ENCODE measurements at regions not wholly inside any gene's neighbourhood (a gene's known extent, or its start where the extent isn't known, plus 50 kb on each side); places are given as distances from the start of the nearest gene placed in this dataset.

DNA sequence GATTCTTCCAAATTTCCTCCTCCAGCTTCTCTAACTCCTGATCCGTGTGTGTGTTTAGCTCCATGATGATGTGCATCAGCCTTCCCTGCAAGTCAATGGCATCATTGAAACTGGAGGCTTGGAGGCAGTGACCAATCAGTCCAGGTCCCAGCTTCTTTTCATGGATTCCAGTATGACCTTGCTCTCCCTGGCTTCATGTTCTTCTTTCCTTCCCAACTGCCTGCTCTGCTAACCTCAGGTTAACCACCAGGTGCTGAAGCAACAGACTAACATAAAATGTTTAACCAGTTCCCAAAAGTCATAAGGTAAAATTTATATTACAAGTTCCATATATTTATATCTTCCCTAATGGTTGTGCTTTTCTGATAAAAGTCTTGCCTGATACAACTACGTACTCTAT, 512.8 kb upstream of the EPHA7 start:
- Histone ChIP-seq H3K9me3 (ENCODE audit: insufficient read depth, low read length) (no peaks in the 10 kb centered on the region), H3K36me3 (ENCODE audit: insufficient read depth, insufficient read length, low read length) (no peaks in the 10 kb centered on the region), H3K27me3 (ENCODE audit: insufficient read depth, insufficient read length) (no peaks in the 10 kb centered on the region), H3K9ac (ENCODE audit: insufficient read length, low read depth) (no peak overlapping the region), H3K4me3 (ENCODE audit: insufficient read length, low read depth) (no peak overlapping the region), H3K4me1 (ENCODE audit: insufficient read depth, insufficient read length) (no peaks in the 10 kb centered on the region)
- TF ChIP-seq SUZ12 (IDR thresholded peaks at IDR 0.05; ENCODE audit: extremely low read depth, insufficient read depth, insufficient read length) (no peak), ZNF274 (IDR thresholded peaks at IDR 0.05; ENCODE audit: low read depth, low read length) (no peak)
- no peak for DNase-seq (ENCODE audit: low read depth, low spot score)

GRCh38 chr6:93927731-93928130, 508.4 kb upstream of the EPHA7 start:
- Histone ChIP-seq H3K9me3 (ENCODE audit: insufficient read depth, low read length) (no peaks in the 10 kb centered on the region), H3K27me3 (ENCODE audit: insufficient read depth, insufficient read length) (no peaks in the 10 kb centered on the region), H3K9ac (ENCODE audit: insufficient read length, low read depth) (no peak overlapping the region), H3K4me3 (ENCODE audit: insufficient read length, low read depth) (no peak overlapping the region), H3K4me1 (ENCODE audit: insufficient read depth, insufficient read length) (no peaks in the 10 kb centered on the region), H3K36me3 (ENCODE audit: insufficient read depth, insufficient read length, low read length) (no peaks in the 10 kb centered on the region)
- no peak for DNase-seq (ENCODE audit: low read depth, low spot score)
- TF ChIP-seq ZNF274 (IDR thresholded peaks at IDR 0.05; ENCODE audit: low read depth, low read length) (no peak), YY1 (IDR thresholded peaks at IDR 0.05; ENCODE audit: insufficient read depth, insufficient read length) (no peak), SUZ12 (IDR thresholded peaks at IDR 0.05; ENCODE audit: extremely low read depth, insufficient read depth, insufficient read length) (no peak)

- no peak for DNase-seq (ENCODE audit: low read depth, low spot score)
- no peaks in the 10 kb centered on the region for H3K4me1 ChIP-seq (ENCODE audit: insufficient read depth, insufficient read length)
- no peak overlapping the region for H3K4me3 ChIP-seq (ENCODE audit: insufficient read length, low read depth)
- no peaks in the 10 kb centered on the region for H3K9me3 ChIP-seq (ENCODE audit: insufficient read depth, low read length)
- no peaks in the 10 kb centered on the region for H3K36me3 ChIP-seq (ENCODE audit: insufficient read depth, insufficient read length, low read length)
- no peak overlapping the region for H3K9ac ChIP-seq (ENCODE audit: insufficient read length, low read depth)
- no peak for TF ChIP-seq YY1 (IDR thresholded peaks at IDR 0.05; ENCODE audit: insufficient read depth, insufficient read length)
- TF ChIP-seq ZNF274 (IDR thresholded peaks at IDR 0.05; ENCODE audit: low read depth, low read length) = no peak
- TF ChIP-seq SUZ12 (IDR thresholded peaks at IDR 0.05; ENCODE audit: extremely low read depth, insufficient read depth, insufficient read length) = no peak
- no peaks in the 10 kb centered on the region for H3K27me3 ChIP-seq (ENCODE audit: insufficient read depth, insufficient read length)
Observed at GRCh38 chr6:93919365-93919764, 500.0 kb upstream of the EPHA7 start.

- no peak for DNase-seq (ENCODE audit: low read depth, low spot score)
- Histone ChIP-seq H3K4me3 (ENCODE audit: insufficient read length, low read depth) (no peak overlapping the region), H3K36me3 (ENCODE audit: insufficient read depth, insufficient read length, low read length) (no peaks in the 10 kb centered on the region), H3K4me1 (ENCODE audit: insufficient read depth, insufficient read length) (no peaks in the 10 kb centered on the region), H3K9ac (ENCODE audit: insufficient read length, low read depth) (no peak overlapping the region), H3K9me3 (ENCODE audit: insufficient read depth, low read length) (no peaks in the 10 kb centered on the region), H3K27me3 (ENCODE audit: insufficient read depth, insufficient read length) (no peaks in the 10 kb centered on the region)
- TF ChIP-seq YY1 (IDR thresholded peaks at IDR 0.05; ENCODE audit: insufficient read depth, insufficient read length) (no peak), ZNF274 (IDR thresholded peaks at IDR 0.05; ENCODE audit: low read depth, low read length) (no peak), SUZ12 (IDR thresholded peaks at IDR 0.05; ENCODE audit: extremely low read depth, insufficient read depth, insufficient read length) (no peak)
Observed at GRCh38 chr6:93918258-93918657, 498.9 kb upstream of the EPHA7 start.

GRCh38 chr6:93917216-93917615, 497.9 kb upstream of the EPHA7 start:
- no peaks in the 10 kb centered on the region for H3K4me1 ChIP-seq (ENCODE audit: insufficient read depth, insufficient read length)
- no peak for DNase-seq (ENCODE audit: low read depth, low spot score)
- no peaks in the 10 kb centered on the region for H3K36me3 ChIP-seq (ENCODE audit: insufficient read depth, insufficient read length, low read length)

DNA sequence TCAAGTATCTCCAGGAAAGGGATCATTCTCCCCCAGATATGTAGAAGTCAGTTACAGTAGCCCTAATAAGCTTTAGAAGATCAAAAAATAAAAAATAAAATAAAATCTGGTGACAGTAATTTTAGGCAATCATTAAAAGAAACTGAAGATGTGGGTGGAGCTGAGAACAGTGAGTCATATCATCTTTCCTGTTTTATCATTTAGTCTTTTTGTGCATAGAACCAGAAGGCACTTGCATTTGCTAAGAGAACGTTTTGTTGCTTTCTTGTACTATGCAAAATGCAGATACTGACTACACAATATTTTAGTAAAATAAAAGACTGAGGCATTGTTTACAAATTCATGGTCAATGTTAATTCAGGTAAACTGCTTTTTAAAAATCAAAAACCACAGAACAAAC, 497.4 kb upstream of the EPHA7 start:
- DNase-seq (ENCODE audit: low read depth, low spot score) = no peak
- H3K27me3 ChIP-seq (ENCODE audit: insufficient read depth, insufficient read length) = no peaks in the 10 kb centered on the region
- TF ChIP-seq ZNF274 (IDR thresholded peaks at IDR 0.05; ENCODE audit: low read depth, low read length) (no peak), SUZ12 (IDR thresholded peaks at IDR 0.05; ENCODE audit: extremely low read depth, insufficient read depth, insufficient read length) (no peak), YY1 (IDR thresholded peaks at IDR 0.05; ENCODE audit: insufficient read depth, insufficient read length) (no peak)
- H3K4me3 ChIP-seq (ENCODE audit: insufficient read length, low read depth) = no peak overlapping the region
- H3K9me3 ChIP-seq (ENCODE audit: insufficient read depth, low read length) = no peaks in the 10 kb centered on the region
- H3K9ac ChIP-seq (ENCODE audit: insufficient read length, low read depth) = no peak overlapping the region
- no peaks in the 10 kb centered on the region for H3K4me1 ChIP-seq (ENCODE audit: insufficient read depth, insufficient read length)
- H3K36me3 ChIP-seq (ENCODE audit: insufficient read depth, insufficient read length, low read length) = no peaks in the 10 kb centered on the region

More at GRCh38 chr6:93917216-93917615, 497.9 kb upstream of the EPHA7 start:
- no peak for TF ChIP-seq ZNF274 (IDR thresholded peaks at IDR 0.05; ENCODE audit: low read depth, low read length)
- TF ChIP-seq YY1 (IDR thresholded peaks at IDR 0.05; ENCODE audit: insufficient read depth, insufficient read length) = no peak
- no peak for TF ChIP-seq SUZ12 (IDR thresholded peaks at IDR 0.05; ENCODE audit: extremely low read depth, insufficient read depth, insufficient read length)
- Histone ChIP-seq H3K9me3 (ENCODE audit: insufficient read depth, low read length) (no peaks in the 10 kb centered on the region), H3K9ac (ENCODE audit: insufficient read length, low read depth) (no peak overlapping the region), H3K4me3 (ENCODE audit: insufficient read length, low read depth) (no peak overlapping the region), H3K27me3 (ENCODE audit: insufficient read depth, insufficient read length) (no peaks in the 10 kb centered on the region)

GRCh38 chr6:93915961-93916360, 496.6 kb upstream of the EPHA7 start:
- Histone ChIP-seq H3K4me1 (ENCODE audit: insufficient read depth, insufficient read length) (no peaks in the 10 kb centered on the region), H3K9me3 (ENCODE audit: insufficient read depth, low read length) (no peaks in the 10 kb centered on the region), H3K27me3 (ENCODE audit: insufficient read depth, insufficient read length) (no peaks in the 10 kb centered on the region), H3K36me3 (ENCODE audit: insufficient read depth, insufficient read length, low read length) (no peaks in the 10 kb centered on the region), H3K4me3 (ENCODE audit: insufficient read length, low read depth) (no peak overlapping the region), H3K9ac (ENCODE audit: insufficient read length, low read depth) (no peak overlapping the region)
- no peak for DNase-seq (ENCODE audit: low read depth, low spot score)
- no peak for TF ChIP-seq ZNF274 (IDR thresholded peaks at IDR 0.05; ENCODE audit: low read depth, low read length)
- TF ChIP-seq SUZ12 (IDR thresholded peaks at IDR 0.05; ENCODE audit: extremely low read depth, insufficient read depth, insufficient read length) = no peak
- no peak for TF ChIP-seq YY1 (IDR thresholded peaks at IDR 0.05; ENCODE audit: insufficient read depth, insufficient read length)

GRCh38 chr6:93902517-93902916, 483.2 kb upstream of the EPHA7 start:
- TF ChIP-seq YY1 (IDR thresholded peaks at IDR 0.05; ENCODE audit: insufficient read depth, insufficient read length) = no peak
- TF ChIP-seq SUZ12 (IDR thresholded peaks at IDR 0.05; ENCODE audit: extremely low read depth, insufficient read depth, insufficient read length) = no peak
- no peak for TF ChIP-seq ZNF274 (IDR thresholded peaks at IDR 0.05; ENCODE audit: low read depth, low read length)
- Histone ChIP-seq H3K4me1 (ENCODE audit: insufficient read depth, insufficient read length) (no peaks in the 10 kb centered on the region), H3K36me3 (ENCODE audit: insufficient read depth, insufficient read length, low read length) (no peaks in the 10 kb centered on the region), H3K9me3 (ENCODE audit: insufficient read depth, low read length) (peaks cover 8% of the 10 kb centered on the region; the same call in 1 of the 2 replicates), H3K27me3 (ENCODE audit: insufficient read depth, insufficient read length) (no peaks in the 10 kb centered on the region), H3K9ac (ENCODE audit: insufficient read length, low read depth) (no peak overlapping the region), H3K4me3 (ENCODE audit: insufficient read length, low read depth) (no peak overlapping the region)
- DNase-seq (ENCODE audit: low read depth, low spot score) = no peak

Data from NT2/D1 (cell line).